Fibroblast of the aortic adventitia (primary cell): ENCODE measurements at regions not wholly inside any gene's neighbourhood (a gene's known extent, or its start where the extent isn't known, plus 50 kb on each side); places are given as distances from the start of the nearest gene placed in this dataset.

Experiments used
- DNase-seq: peaks from one replicate; pipeline ENCODE4 v3.0.0-alpha.2; 2010; ENCODE audit warnings: low read depth
- H3K4me3 ChIP-seq: 2 replicates; pipeline ENCODE4 v1.5.1; 2011; ENCODE audit warnings: low read depth, mild to moderate bottlenecking, control low read depth, low read length, moderate library complexity
- CTCF ChIP-seq: IDR thresholded peaks from 2 replicates; pipeline ENCODE4 v1.5.1; 2011; ENCODE audit warnings: mild to moderate bottlenecking, low read length, control low read depth, inconsistent platforms; ENCODE audit not compliant: insufficient read depth

GRCh38 chr20:39290575-39290974 lies 328.4 kb downstream of the DHX35 start:
- H3K4me3 ChIP-seq, result no peak overlapping the region
- TF ChIP-seq CTCF, result no peak
- DNase-seq, result no peak

GRCh38 chr20:39289831-39290230 lies 327.7 kb downstream of the DHX35 start:
- H3K4me3 ChIP-seq, result no peak overlapping the region
- no peak for DNase-seq
- TF ChIP-seq CTCF, result no peak

GRCh38 chr20:39289316-39289715 lies 327.2 kb downstream of the DHX35 start:
- DNase-seq, result no peak
- H3K4me3 ChIP-seq, result no peak overlapping the region
- no peak for TF ChIP-seq CTCF

- no peak for DNase-seq
- TF ChIP-seq CTCF, result no peak
- no peak overlapping the region for H3K4me3 ChIP-seq
Observed at GRCh38 chr20:39283464-39283863, 321.3 kb downstream of the DHX35 start.

GRCh38 chr20:39282619-39283092 lies 320.5 kb downstream of the DHX35 start:
- TF ChIP-seq CTCF, result no peak
- H3K4me3 ChIP-seq, result no peak overlapping the region
- DNase-seq, result no peak

- DNase-seq, result no peak
- TF ChIP-seq CTCF, result no peak
Observed at GRCh38 chr20:39280875-39281274, 318.7 kb downstream of the DHX35 start.

GRCh38 chr20:39278230-39278788 lies 316.2 kb downstream of the DHX35 start:
- no peak overlapping the region for H3K4me3 ChIP-seq
- TF ChIP-seq CTCF, result no peak
- DNase-seq, result no peak

More at GRCh38 chr20:39280875-39281274, 318.7 kb downstream of the DHX35 start:
- H3K4me3 ChIP-seq, result no peak overlapping the region
